ENCODE measurements at regions not wholly inside any gene's neighbourhood (a gene's known extent, or its start where the extent isn't known, plus 50 kb on each side); places are given as distances from the start of the nearest gene placed in this dataset.

GRCh38 chr10:24009736-24010135, 199.2 kb upstream of the KIAA1217 start:
- H3K36me3 ChIP-seq (replicated peaks in 1 of 2) = no peaks in the 10 kb centered on the region
- no peaks in the 10 kb centered on the region for H3K27me3 ChIP-seq
- no peaks in the 10 kb centered on the region for H3K9me3 ChIP-seq (replicated peaks in 1 of 3)
- no peak for DNase-seq
- TF ChIP-seq CTCF (IDR thresholded peaks at IDR 0.05) = no peak
- no peak for TF ChIP-seq POLR2A (IDR thresholded peaks at IDR 0.05)
- H3K27ac ChIP-seq = no peak overlapping the region
- intact Hi-C loops (cut with DNase I) = loop anchor here in 1 of 2 donors (5.0 kb wide), 1 partner anchor 183 kb away; no protein-coding TSS in a partner anchor
- peaks cover 0 to 6% of the 10 kb centered on the region in 2 donors for H3K4me1 ChIP-seq (replicated peaks in 1 of 2)
- WGBS, 4 donors = 67 to 73% (median 69%) methylated on average over 1 of the region's 1 CpG
- no peak overlapping the region for H3K4me3 ChIP-seq

- H3K36me3 ChIP-seq (replicated peaks in 1 of 2) = no peaks in the 10 kb centered on the region
- 61 to 71% (median 68%) methylated on average over 4 of the region's 4 CpGs for WGBS, 4 donors
- intact Hi-C loops (cut with DNase I) = no loop called here
Measured at GRCh38 chr10:24010436-24010970, 198.4 kb upstream of the KIAA1217 start.

GRCh38 chr10:24012249-24012803, 196.6 kb upstream of the KIAA1217 start:
- DNase-seq = no peak
- Histone ChIP-seq H3K9me3 (replicated peaks in 1 of 3) (no peaks in the 10 kb centered on the region), H3K4me3 (no peak overlapping the region), H3K36me3 (replicated peaks in 1 of 2) (no peaks in the 10 kb centered on the region), H3K4me1 (replicated peaks in 1 of 2) (peaks cover 0 to 6% of the 10 kb centered on the region in 2 donors), H3K27me3 (no peaks in the 10 kb centered on the region), H3K27ac (no peak overlapping the region)
- intact Hi-C loops (cut with DNase I) = no loop called here
- TF ChIP-seq CTCF (IDR thresholded peaks at IDR 0.05) = no peak
- no peak for TF ChIP-seq POLR2A (IDR thresholded peaks at IDR 0.05)

More at GRCh38 chr10:24010436-24010970, 198.4 kb upstream of the KIAA1217 start:
- H3K9me3 ChIP-seq (replicated peaks in 1 of 3) = no peaks in the 10 kb centered on the region
- H3K27ac ChIP-seq = no peak overlapping the region
- peaks cover 0 to 6% of the 10 kb centered on the region in 2 donors for H3K4me1 ChIP-seq (replicated peaks in 1 of 2)
- TF ChIP-seq CTCF (IDR thresholded peaks at IDR 0.05) = no peak
- no peak for TF ChIP-seq POLR2A (IDR thresholded peaks at IDR 0.05)
- H3K4me3 ChIP-seq = no peak overlapping the region
- H3K27me3 ChIP-seq = no peaks in the 10 kb centered on the region
- DNase-seq = no peak

- H3K36me3 ChIP-seq (replicated peaks in 1 of 2) = no peaks in the 10 kb centered on the region
- H3K9me3 ChIP-seq (replicated peaks in 1 of 3) = peaks cover 0 to 17% (median 0%) of the 10 kb centered on the region in 3 donors
- TF ChIP-seq CTCF (IDR thresholded peaks at IDR 0.05) (no peak), POLR2A (IDR thresholded peaks at IDR 0.05) (no peak)
- DNase-seq = peak in 2 of 7 donors; percentile 15 to 60
- H3K27me3 ChIP-seq = no peaks in the 10 kb centered on the region
- H3K27ac ChIP-seq = no peak overlapping the region
- H3K4me3 ChIP-seq = no peak overlapping the region
- intact Hi-C loops (cut with DNase I) = no loop called here
- no peaks in the 10 kb centered on the region for H3K4me1 ChIP-seq (replicated peaks in 1 of 2)
- WGBS, 4 donors = 86 to 92% (median 89%) methylated on average over 1 of the region's 1 CpG
Measured at GRCh38 chr10:24027107-24027506, 181.8 kb upstream of the KIAA1217 start.
